Smooth muscle cell (in vitro differentiated cells): ENCODE measurements at regions not wholly inside any gene's neighbourhood (a gene's known extent, or its start where the extent isn't known, plus 50 kb on each side); places are given as distances from the start of the nearest gene placed in this dataset.

Experiments
- DNase-seq: peaks from one replicate; lab custom pipeline; 2025; ENCODE audit not compliant: unreplicated experiment; lab: John Stamatoyannopoulos, UW
- H2AFZ ChIP-seq: fragments of 200-600 bp; sonication (generic); 2 replicates; pipeline ENCODE4 v1.6.0; 2016; ENCODE audit warnings: antibody characterized with exemption, low read depth, mild to moderate bottlenecking
- H3F3A ChIP-seq: fragments of 200-600 bp; sonication (generic); 2 replicates; pipeline ENCODE4 v1.6.0; 2017; ENCODE audit warnings: antibody characterized with exemption, low read depth
- H3K27ac ChIP-seq: fragments of 200-600 bp; sonication (generic); 2 replicates; pipeline ENCODE4 v1.5.1; 2016; ENCODE audit warnings: low read depth, mild to moderate bottlenecking
- H3K27me3 ChIP-seq: fragments of 200-600 bp; sonication (generic); 2 replicates; pipeline ENCODE4 v1.6.1; 2016; ENCODE audit warnings: low read depth, mild to moderate bottlenecking
- H3K36me3 ChIP-seq: fragments of 200-600 bp; sonication (generic); 2 replicates; pipeline ENCODE4 v1.5.1; 2016; ENCODE audit warnings: low read depth
- H3K4me1 ChIP-seq: fragments of 200-600 bp; sonication (generic); 2 replicates; pipeline ENCODE4 v1.5.1; 2016; ENCODE audit warnings: low read depth
- H3K4me2 ChIP-seq: fragments of 200-600 bp; sonication (generic); 2 replicates; pipeline ENCODE4 v1.6.0; 2016; ENCODE audit warnings: mild to moderate bottlenecking
- H3K4me3 ChIP-seq: fragments of 200-600 bp; sonication (generic); 2 replicates; pipeline ENCODE4 v1.5.1; 2016; ENCODE audit warnings: mild to moderate bottlenecking
- H3K79me2 ChIP-seq: fragments of 200-600 bp; sonication (generic); 2 replicates; pipeline ENCODE4 v1.6.0; 2016; ENCODE audit warnings: low read depth, mild to moderate bottlenecking
- H3K9ac ChIP-seq: fragments of 200-600 bp; sonication (generic); 2 replicates; pipeline ENCODE4 v1.6.0; 2016; ENCODE audit warnings: low read depth
- H3K9me3 ChIP-seq: fragments of 200-600 bp; sonication (generic); replicated peaks from 2 replicates; pipeline ENCODE4 v1.5.1; 2016; ENCODE audit warnings: low read depth
- H4K20me1 ChIP-seq: fragments of 200-600 bp; sonication (generic); 2 replicates; pipeline ENCODE4 v1.6.0; 2016; ENCODE audit warnings: low read depth
- CTCF ChIP-seq: fragments of 200-600 bp; sonication (generic); IDR thresholded peaks from 2 replicates; pipeline ENCODE4 v1.5.1; 2017; ENCODE audit warnings: borderline replicate concordance, mild to moderate bottlenecking, antibody characterized with exemption; ENCODE audit not compliant: insufficient read depth, poor library complexity, severe bottlenecking
- WGBS: methylation state at CpG from one replicate; pipeline ENCODE4 v1.1.7; 2016; ENCODE audit warnings: low lambda C conversion rate; 5-methylcytosine and 5-hydroxymethylcytosine counted together

GRCh38 chr3:152539191-152539764 lies 270.5 kb downstream of the MBNL1 start:
- Histone ChIP-seq H3K36me3 (no peaks in the 10 kb centered on the region), H3K27ac (no peak overlapping the region), H3K4me1 (no peaks in the 10 kb centered on the region), H3F3A (no peaks in the 10 kb centered on the region), H3K9ac (no peak overlapping the region), H3K4me2 (no peak overlapping the region), H3K79me2 (no peaks in the 10 kb centered on the region), H4K20me1 (no peaks in the 10 kb centered on the region), H3K27me3 (no peaks in the 10 kb centered on the region), H2AFZ (no peak overlapping the region), H3K4me3 (no peak overlapping the region), H3K9me3 (no peaks in the 10 kb centered on the region)
- TF ChIP-seq CTCF: no peak
- no peak for DNase-seq
- 97% methylated on average over 2 of the region's 2 CpGs for WGBS

GRCh38 chr3:152540120-152540519 lies 271.4 kb downstream of the MBNL1 start:
- Histone ChIP-seq H3K4me3 (no peak overlapping the region), H3K9me3 (no peaks in the 10 kb centered on the region), H2AFZ (no peak overlapping the region), H4K20me1 (no peaks in the 10 kb centered on the region), H3K36me3 (no peaks in the 10 kb centered on the region), H3K9ac (no peak overlapping the region), H3K27me3 (no peaks in the 10 kb centered on the region), H3K79me2 (no peaks in the 10 kb centered on the region), H3K4me2 (no peak overlapping the region), H3K27ac (no peak overlapping the region), H3F3A (no peaks in the 10 kb centered on the region), H3K4me1 (no peaks in the 10 kb centered on the region)
- no peak for TF ChIP-seq CTCF
- DNase-seq: no peak

GRCh38 chr3:152547153-152547552 lies 278.4 kb downstream of the MBNL1 start:
- H3K27me3 ChIP-seq: no peaks in the 10 kb centered on the region
- 97% methylated on average over 1 of the region's 1 CpG for WGBS
- no peaks in the 10 kb centered on the region for H3K36me3 ChIP-seq
- no peak overlapping the region for H3K9ac ChIP-seq
- no peak overlapping the region for H2AFZ ChIP-seq
- H3K79me2 ChIP-seq: no peaks in the 10 kb centered on the region
- no peaks in the 10 kb centered on the region for H4K20me1 ChIP-seq
- H3F3A ChIP-seq: no peaks in the 10 kb centered on the region
- no peaks in the 10 kb centered on the region for H3K4me1 ChIP-seq
- no peak for TF ChIP-seq CTCF
- H3K4me3 ChIP-seq: no peak overlapping the region
- H3K4me2 ChIP-seq: no peak overlapping the region
- H3K9me3 ChIP-seq: no peaks in the 10 kb centered on the region
- no peak overlapping the region for H3K27ac ChIP-seq
- no peak for DNase-seq

- Histone ChIP-seq H3K36me3 (no peaks in the 10 kb centered on the region), H3K27me3 (no peaks in the 10 kb centered on the region), H3F3A (no peaks in the 10 kb centered on the region), H3K9me3 (no peaks in the 10 kb centered on the region), H4K20me1 (no peaks in the 10 kb centered on the region), H3K79me2 (no peaks in the 10 kb centered on the region), H3K9ac (no peak overlapping the region), H3K4me2 (no peak overlapping the region), H3K4me1 (no peaks in the 10 kb centered on the region), H3K27ac (no peak overlapping the region), H3K4me3 (no peak overlapping the region), H2AFZ (no peak overlapping the region)
- TF ChIP-seq CTCF: no peak
- DNase-seq: no peak
Observed at GRCh38 chr3:152549263-152549662, 280.5 kb downstream of the MBNL1 start.
